Thyroid gland (tissue), 4 donors: ENCODE measurements at regions not wholly inside any gene's neighbourhood (a gene's known extent, or its start where the extent isn't known, plus 50 kb on each side); places are given as distances from the start of the nearest gene placed in this dataset.

Experiments used
- DNase-seq, 2 donors: peaks; one replicate each; pipeline ENCODE4 v3.0.0-alpha.2; 2019
- H3K27ac ChIP-seq, 3 donors: fragments of 200-600 bp; sonication (generic); 1 replicate in 2 of 3; 2 replicates in 1 of 3; pipeline ENCODE4 v1.5.1; 2016 to 2019; ENCODE audit warnings: mild to moderate bottlenecking in 1 of 3, moderate library complexity in 1 of 3
- H3K27me3 ChIP-seq: fragments of 200-600 bp; sonication (generic); one replicate; pipeline ENCODE4 v1.5.1; 2019
- H3K36me3 ChIP-seq, 2 donors: fragments of 200-600 bp; sonication (generic); one replicate each; pipeline ENCODE4 v1.5.1; 2016 to 2019
- H3K4me1 ChIP-seq, 2 donors: fragments of 200-600 bp; sonication (generic); one replicate each; pipeline ENCODE4 v1.5.1; 2017 to 2019
- H3K4me3 ChIP-seq, 3 donors: fragments of 200-600 bp; sonication (generic); replicated peaks in 1 of 3; 1 replicate in 2 of 3; 2 replicates in 1 of 3; pipeline ENCODE4 v1.5.1; 2016; ENCODE audit warnings: mild to moderate bottlenecking in 1 of 3
- H3K9me3 ChIP-seq: fragments of 200-600 bp; sonication (generic); one replicate; pipeline ENCODE4 v1.5.1; 2017
- CTCF ChIP-seq, 6 experiments: fragments of 200-600 bp in 3 of 6; fragments of 450-650 bp in 3 of 6; sonication (generic) in 3 of 6; IDR thresholded peaks; one replicate each; pipeline ENCODE4 v1.5.1; 2016 to 2019; ENCODE audit warnings: antibody characterized with exemption in 6 of 6, mild to moderate bottlenecking in 2 of 6, inconsistent platforms in 1 of 6, moderate library complexity in 1 of 6
- POLR2A ChIP-seq, 2 donors: fragments of 450-650 bp; IDR thresholded peaks; one replicate each; pipeline ENCODE4 v1.6.1; 2017; ENCODE audit warnings: antibody characterized with exemption in 2 of 2, mild to moderate bottlenecking in 2 of 2, moderate library complexity in 1 of 2
- WGBS, 2 donors: methylation state at CpG; one replicate each; pipeline ENCODE4 v1.1.5; 2017; 5-methylcytosine and 5-hydroxymethylcytosine counted together
- intact Hi-C: fragments of 100-400 bp; cut with DNase I; formaldehyde crosslinking; loops from one replicate; pipeline ENCODE4 v1.15.1; 2023

GRCh38 chr7:106392590-106392989 lies 107.8 kb upstream of the NAMPT start:
- H3K27ac ChIP-seq: no peak overlapping the region
- no peak for TF ChIP-seq POLR2A (IDR thresholded peaks at IDR 0.05)
- TF ChIP-seq CTCF (IDR thresholded peaks at IDR 0.05): no peak
- WGBS, 2 donors: 53 to 66% methylated on average over 2 of the region's 2 CpGs
- H3K4me3 ChIP-seq: no peak overlapping the region
- H3K9me3 ChIP-seq: no peaks in the 10 kb centered on the region
- H3K4me1 ChIP-seq: no peaks in the 10 kb centered on the region
- H3K27me3 ChIP-seq: no peaks in the 10 kb centered on the region
- no peaks in the 10 kb centered on the region for H3K36me3 ChIP-seq
- intact Hi-C loops: no loop called here
- DNase-seq: no peak

GRCh38 chr7:106392144-106392543 lies 107.4 kb upstream of the NAMPT start:
- H3K9me3 ChIP-seq: no peaks in the 10 kb centered on the region
- H3K4me1 ChIP-seq: no peaks in the 10 kb centered on the region
- intact Hi-C loops: no loop called here
- no peak overlapping the region for H3K27ac ChIP-seq
- TF ChIP-seq POLR2A (IDR thresholded peaks at IDR 0.05): no peak
- no peaks in the 10 kb centered on the region for H3K36me3 ChIP-seq
- H3K4me3 ChIP-seq: no peak overlapping the region
- 86 to 90% methylated on average over 4 of the region's 4 CpGs for WGBS, 2 donors
- no peaks in the 10 kb centered on the region for H3K27me3 ChIP-seq
- DNase-seq: no peak

- TF ChIP-seq POLR2A (IDR thresholded peaks at IDR 0.05) (no peak), CTCF (IDR thresholded peaks at IDR 0.05) (no peak)
- Histone ChIP-seq H3K36me3 (no peaks in the 10 kb centered on the region), H3K4me1 (no peaks in the 10 kb centered on the region), H3K4me3 (no peak overlapping the region), H3K27me3 (no peaks in the 10 kb centered on the region), H3K9me3 (no peaks in the 10 kb centered on the region), H3K27ac (no peak overlapping the region)
- WGBS, 2 donors: 80 to 98% methylated on average over 3 to 5 of the region's 5 CpGs
- no peak for DNase-seq
- intact Hi-C loops: no loop called here
Measured at GRCh38 chr7:106386958-106387357, 102.2 kb upstream of the NAMPT start.

GRCh38 chr7:106384373-106384772 lies 99.6 kb upstream of the NAMPT start:
- intact Hi-C loops: no loop called here
- Histone ChIP-seq H3K36me3 (no peaks in the 10 kb centered on the region), H3K27ac (no peak overlapping the region), H3K9me3 (no peaks in the 10 kb centered on the region), H3K4me1 (no peaks in the 10 kb centered on the region), H3K4me3 (no peak overlapping the region), H3K27me3 (no peaks in the 10 kb centered on the region)
- no peak for DNase-seq
- TF ChIP-seq CTCF (IDR thresholded peaks at IDR 0.05) (no peak), POLR2A (IDR thresholded peaks at IDR 0.05) (no peak)

GRCh38 chr7:106382929-106383328 lies 98.1 kb upstream of the NAMPT start:
- H3K27ac ChIP-seq: no peak overlapping the region
- H3K36me3 ChIP-seq: no peaks in the 10 kb centered on the region
- DNase-seq: no peak
- no peak overlapping the region for H3K4me3 ChIP-seq
- no peaks in the 10 kb centered on the region for H3K9me3 ChIP-seq
- TF ChIP-seq POLR2A (IDR thresholded peaks at IDR 0.05) (no peak), CTCF (IDR thresholded peaks at IDR 0.05) (no peak)
- intact Hi-C loops: no loop called here
- no peaks in the 10 kb centered on the region for H3K4me1 ChIP-seq
- 90 to 96% methylated on average over 1 of the region's 1 CpG for WGBS, 2 donors
- H3K27me3 ChIP-seq: no peaks in the 10 kb centered on the region

GRCh38 chr7:106382129-106382528 lies 97.3 kb upstream of the NAMPT start:
- DNase-seq: no peak
- no peaks in the 10 kb centered on the region for H3K27me3 ChIP-seq
- no peaks in the 10 kb centered on the region for H3K4me1 ChIP-seq
- H3K4me3 ChIP-seq: no peak overlapping the region
- 88 to 95% methylated on average over 1 of the region's 1 CpG for WGBS, 2 donors
- TF ChIP-seq POLR2A (IDR thresholded peaks at IDR 0.05): no peak
- TF ChIP-seq CTCF (IDR thresholded peaks at IDR 0.05): no peak
- intact Hi-C loops: no loop called here
- H3K36me3 ChIP-seq: no peaks in the 10 kb centered on the region
- H3K9me3 ChIP-seq: no peaks in the 10 kb centered on the region
- H3K27ac ChIP-seq: no peak overlapping the region
